ENCODE measurements at regions not wholly inside any gene's neighbourhood (a gene's known extent, or its start where the extent isn't known, plus 50 kb on each side); places are given as distances from the start of the nearest gene placed in this dataset.

- TF ChIP-seq CTCF (IDR thresholded peaks at IDR 0.05; ENCODE audit: borderline replicate concordance, insufficient read depth, low read depth, low read length), result no peak
- no peak overlapping the region for H3K4me3 ChIP-seq (ENCODE audit: low read depth, low read length)
Measured at GRCh38 chr2:107412209-107412904, 414.3 kb upstream of the RGPD4 start.

GRCh38 chr2:107412981-107413380 lies 413.7 kb upstream of the RGPD4 start:
- H3K4me3 ChIP-seq (ENCODE audit: low read depth, low read length), result no peak overlapping the region

GRCh38 chr2:107414376-107414775 lies 412.3 kb upstream of the RGPD4 start:
- TF ChIP-seq CTCF (IDR thresholded peaks at IDR 0.05; ENCODE audit: borderline replicate concordance, insufficient read depth, low read depth, low read length), result no peak
- H3K4me3 ChIP-seq (ENCODE audit: low read depth, low read length), result no peak overlapping the region

More at GRCh38 chr2:107412981-107413380, 413.7 kb upstream of the RGPD4 start:
- no peak for TF ChIP-seq CTCF (IDR thresholded peaks at IDR 0.05; ENCODE audit: borderline replicate concordance, insufficient read depth, low read depth, low read length)

GRCh38 chr2:107418708-107419107 lies 408.0 kb upstream of the RGPD4 start:
- H3K4me3 ChIP-seq (ENCODE audit: low read depth, low read length), result no peak overlapping the region
- TF ChIP-seq CTCF (IDR thresholded peaks at IDR 0.05; ENCODE audit: borderline replicate concordance, insufficient read depth, low read depth, low read length), result no peak

GRCh38 chr2:107419191-107419590 lies 407.5 kb upstream of the RGPD4 start:
- no peak for TF ChIP-seq CTCF (IDR thresholded peaks at IDR 0.05; ENCODE audit: borderline replicate concordance, insufficient read depth, low read depth, low read length)

GRCh38 chr2:107428781-107429180 lies 397.9 kb upstream of the RGPD4 start:
- TF ChIP-seq CTCF (IDR thresholded peaks at IDR 0.05; ENCODE audit: borderline replicate concordance, insufficient read depth, low read depth, low read length), result no peak

More at GRCh38 chr2:107419191-107419590, 407.5 kb upstream of the RGPD4 start:
- H3K4me3 ChIP-seq (ENCODE audit: low read depth, low read length), result no peak overlapping the region

GRCh38 chr2:107430006-107430405 lies 396.7 kb upstream of the RGPD4 start:
- TF ChIP-seq CTCF (IDR thresholded peaks at IDR 0.05; ENCODE audit: borderline replicate concordance, insufficient read depth, low read depth, low read length), result no peak
- H3K4me3 ChIP-seq (ENCODE audit: low read depth, low read length), result no peak overlapping the region

More at GRCh38 chr2:107428781-107429180, 397.9 kb upstream of the RGPD4 start:
- no peak overlapping the region for H3K4me3 ChIP-seq (ENCODE audit: low read depth, low read length)

Measured in GM12875 (cell line).